H54 (cell line): ENCODE measurements at regions not wholly inside any gene's neighbourhood (a gene's known extent, or its start where the extent isn't known, plus 50 kb on each side); places are given as distances from the start of the nearest gene placed in this dataset.
A peak's percentile ranks its signal among the peaks of the same experiment; 100 is the strongest.

Source experiments
- DNase-seq: peaks from one replicate; pipeline ENCODE4 v3.0.0; 2011; ENCODE audit warnings: low spot score, mixed read lengths; ENCODE audit not compliant: insufficient read length
- FAIRE-seq: peaks from 3 replicates; lab custom pipeline; 2011; peaks lifted over from hg19 to GRCh38; lab: Jason Lieb, UNC
- POLR2A ChIP-seq: IDR thresholded peaks from 2 replicates; pipeline ENCODE4 v1.6.1; 2011; ENCODE audit warnings: low read depth, mild to moderate bottlenecking, low read length

DNA sequence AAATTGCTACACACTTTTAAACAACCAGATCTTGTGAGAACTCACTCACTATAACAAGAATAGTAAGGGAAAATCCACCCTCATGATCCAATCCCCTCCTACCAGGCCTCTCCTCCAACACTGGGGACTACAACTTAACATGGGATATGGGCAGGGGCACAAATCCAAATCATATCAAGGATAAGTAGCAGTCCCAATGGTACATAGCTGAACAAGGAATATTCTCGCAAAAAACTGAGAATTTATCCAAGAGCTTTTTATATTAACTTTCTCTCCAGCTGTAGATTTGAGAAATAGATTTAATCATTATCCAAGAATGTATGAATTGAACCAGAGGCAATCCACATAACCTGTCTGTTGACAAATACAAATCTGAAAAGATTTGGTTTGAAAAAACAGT lies 185.2 kb downstream of the TMTC3 start:
- no peak for TF ChIP-seq POLR2A
- DNase-seq (no peak), FAIRE-seq (no peak)

DNA sequence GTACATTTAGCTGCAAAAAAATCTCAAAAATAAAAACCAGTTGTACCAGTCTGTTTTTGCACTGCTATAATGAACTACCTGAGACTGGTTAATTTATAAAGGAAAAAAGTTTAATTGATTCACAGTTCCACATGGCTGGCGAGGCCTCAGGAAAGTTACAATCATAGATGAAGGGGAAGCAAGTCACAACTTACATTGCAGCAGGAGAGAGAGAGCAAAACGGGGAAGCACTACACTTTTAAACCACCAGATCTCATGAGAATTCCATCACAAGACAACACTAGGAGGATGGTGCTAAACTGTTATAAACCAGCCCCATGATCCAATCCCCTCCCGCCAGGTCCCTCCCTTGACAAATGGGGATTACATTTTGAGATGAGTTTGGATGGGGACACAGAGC lies 186.0 kb downstream of the TMTC3 start:
- no peak for DNase-seq
- no peak for FAIRE-seq
- TF ChIP-seq POLR2A: no peak

DNA sequence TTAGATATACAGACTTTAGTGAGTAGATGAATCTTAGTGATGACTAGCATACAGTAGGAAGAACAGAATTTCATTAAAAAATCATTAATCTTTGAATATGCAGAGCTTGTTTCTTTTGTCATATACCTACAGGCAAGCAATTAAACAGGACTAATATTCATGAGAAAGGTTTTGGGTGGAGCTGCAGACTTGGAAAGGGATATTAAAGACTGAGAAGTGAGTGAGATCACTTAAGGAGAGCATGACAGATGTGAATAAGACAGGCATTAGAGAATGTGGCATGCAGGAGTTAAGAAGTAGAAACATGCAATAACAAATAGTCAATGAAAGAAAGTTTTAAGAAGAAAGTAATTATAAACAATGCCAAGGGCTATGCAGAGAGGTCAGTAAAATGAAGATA lies 187.7 kb downstream of the TMTC3 start:
- DNase-seq (no peak), FAIRE-seq (no peak)
- TF ChIP-seq POLR2A: no peak

DNA sequence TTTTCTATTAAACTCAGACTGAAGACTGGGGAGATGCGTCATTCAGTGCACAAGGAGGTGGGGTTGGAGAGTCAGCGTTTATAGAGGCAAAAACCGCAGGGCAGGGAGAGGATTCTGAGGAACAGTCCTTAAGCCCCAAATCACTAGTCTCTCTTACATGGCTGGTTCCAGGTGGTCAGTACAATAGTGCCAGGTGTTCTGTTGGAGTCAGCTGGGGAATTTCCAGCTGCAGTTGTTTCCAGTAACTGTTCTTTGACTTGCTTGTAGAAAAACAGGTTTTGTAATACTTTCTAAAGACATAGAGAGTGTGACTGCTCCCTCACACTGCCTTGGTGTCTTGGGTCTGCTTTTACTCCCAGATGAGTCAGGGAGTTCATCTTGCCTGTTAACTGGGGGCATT lies 192.2 kb downstream of the TMTC3 start:
- no peak for TF ChIP-seq POLR2A
- no peak for DNase-seq
- FAIRE-seq: peak; percentile 96

DNA sequence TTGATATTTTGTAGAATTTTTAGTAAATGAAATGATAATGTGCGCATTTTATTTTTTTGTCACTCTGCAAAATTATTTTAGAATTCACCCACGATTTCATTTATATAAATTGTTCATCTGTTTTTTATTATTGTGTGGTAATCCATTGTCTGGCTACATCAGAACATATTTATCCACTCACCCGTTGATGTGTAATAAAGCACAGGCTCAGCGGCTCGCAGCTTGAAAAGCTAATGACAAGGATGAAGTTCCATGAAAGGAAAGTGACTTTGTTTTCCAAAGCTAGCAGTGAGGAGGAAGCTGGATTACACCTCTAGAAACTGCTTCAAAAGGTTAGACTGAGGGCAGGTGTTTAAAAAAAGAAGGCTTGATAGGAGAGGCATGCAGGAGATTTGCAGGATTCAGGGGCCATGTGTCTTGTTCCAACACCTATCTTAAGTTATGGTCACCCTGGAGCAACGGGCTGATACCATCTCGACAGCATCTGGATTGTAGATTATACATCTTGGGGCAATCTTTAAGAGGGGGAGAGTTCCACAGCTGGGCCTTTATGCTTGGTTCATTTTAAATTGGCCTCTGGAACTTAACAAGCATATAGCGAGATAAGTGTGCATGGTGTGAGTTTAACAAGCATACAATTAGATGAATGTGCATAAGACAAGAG lies 194.1 kb downstream of the TMTC3 start:
- FAIRE-seq (no peak), DNase-seq (no peak)
- TF ChIP-seq POLR2A: no peak

DNA sequence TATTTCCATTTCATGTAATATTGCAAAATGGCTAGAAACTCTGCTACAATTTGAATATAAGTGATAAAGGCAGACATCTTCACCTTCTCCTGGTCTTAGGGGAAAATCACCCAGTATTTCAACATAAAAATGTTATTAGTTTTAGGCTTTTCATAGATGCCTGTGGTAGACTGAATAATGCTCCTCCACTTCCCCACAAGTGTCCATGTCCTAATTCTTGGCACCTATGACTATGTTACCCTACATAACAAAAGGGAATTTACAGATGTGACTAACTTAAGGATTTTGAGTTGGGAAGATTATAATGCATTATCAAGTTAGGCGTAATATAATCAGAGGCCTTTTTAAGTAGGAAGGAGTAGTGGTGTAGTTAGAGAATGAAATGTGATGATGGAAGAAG lies 196.4 kb downstream of the TMTC3 start:
- FAIRE-seq (no peak), DNase-seq (no peak)
- TF ChIP-seq POLR2A: no peak

DNA sequence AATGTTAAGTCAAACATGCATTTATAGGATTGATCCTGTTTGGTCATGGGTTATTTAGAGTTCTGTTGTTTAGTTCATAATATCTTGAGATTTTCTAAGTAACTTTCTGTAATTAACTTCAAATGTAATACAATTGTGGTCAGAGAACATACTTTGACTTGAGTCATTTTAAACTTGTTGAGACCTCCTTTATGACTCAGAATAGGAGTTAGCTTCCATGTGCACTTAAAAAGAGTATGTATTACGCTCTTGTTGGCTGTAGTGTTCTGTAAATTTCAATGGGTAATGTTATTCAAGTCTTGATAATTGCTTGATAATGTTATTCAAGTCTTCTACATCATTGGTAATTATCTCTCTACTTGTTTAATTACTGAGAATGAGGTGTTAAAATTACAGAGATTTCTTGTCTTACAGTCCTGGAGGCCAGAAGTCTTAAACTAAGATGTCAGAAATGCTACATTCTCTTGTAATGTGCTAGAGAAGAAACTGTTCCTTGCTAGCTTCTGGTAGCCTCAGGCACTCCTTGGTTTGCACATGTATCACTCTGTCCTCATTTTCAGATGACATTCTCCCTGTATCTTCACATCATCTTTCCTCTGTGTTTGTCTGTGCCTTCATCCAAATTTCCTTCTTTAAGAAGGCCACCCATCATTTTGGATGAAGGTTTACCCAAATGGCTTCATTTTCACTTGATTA lies 197.3 kb downstream of the TMTC3 start:
- DNase-seq (no peak), FAIRE-seq (peak; percentile 87)
- no peak for TF ChIP-seq POLR2A

DNA sequence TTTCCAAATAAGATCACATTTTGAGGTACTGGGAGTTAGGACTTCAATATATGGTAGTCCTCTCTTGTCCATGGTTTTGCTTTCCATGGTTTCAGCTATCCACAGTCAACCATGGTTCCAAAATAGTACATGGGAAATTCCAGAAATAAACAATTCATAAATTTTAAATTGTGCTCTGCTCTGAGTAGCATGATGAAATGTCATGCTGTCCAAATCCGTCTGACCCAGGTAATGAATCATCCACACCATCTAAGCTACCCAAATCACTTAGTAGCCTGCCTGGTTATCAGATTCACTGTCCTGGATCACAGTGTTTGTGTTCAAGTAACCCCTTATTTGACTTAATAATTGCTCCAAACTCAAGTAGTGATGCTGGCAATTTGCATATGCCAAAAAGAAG lies 197.9 kb downstream of the TMTC3 start:
- TF ChIP-seq POLR2A: no peak
- DNase-seq (no peak), FAIRE-seq (no peak)

DNA sequence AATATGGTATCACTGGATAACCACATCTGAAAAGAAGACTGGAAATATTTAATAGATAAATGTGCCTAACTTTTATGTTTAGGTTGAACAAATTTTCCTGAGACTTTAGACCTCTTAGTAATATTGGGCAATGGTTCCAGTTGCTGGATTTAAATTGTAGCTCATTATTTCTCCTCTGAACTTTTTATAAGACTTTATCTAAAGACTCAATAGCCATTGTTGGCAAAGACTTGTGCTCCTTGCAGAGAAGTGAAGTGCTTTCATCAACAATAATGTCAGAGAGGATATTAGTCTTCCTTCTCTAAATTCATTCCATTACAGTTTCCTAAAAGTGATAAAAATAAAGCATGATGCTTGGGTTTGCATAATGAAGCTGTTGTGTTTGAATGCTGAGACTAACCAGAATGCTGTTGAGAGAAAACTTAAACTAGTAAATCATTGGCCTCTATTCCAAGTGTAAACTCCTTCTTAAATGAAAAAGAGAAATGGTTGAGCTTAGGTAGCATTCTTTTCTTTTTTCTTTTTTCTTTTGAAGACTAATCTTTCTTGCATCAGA lies 200.2 kb downstream of the TMTC3 start:
- FAIRE-seq: no peak
- DNase-seq: no peak

DNA sequence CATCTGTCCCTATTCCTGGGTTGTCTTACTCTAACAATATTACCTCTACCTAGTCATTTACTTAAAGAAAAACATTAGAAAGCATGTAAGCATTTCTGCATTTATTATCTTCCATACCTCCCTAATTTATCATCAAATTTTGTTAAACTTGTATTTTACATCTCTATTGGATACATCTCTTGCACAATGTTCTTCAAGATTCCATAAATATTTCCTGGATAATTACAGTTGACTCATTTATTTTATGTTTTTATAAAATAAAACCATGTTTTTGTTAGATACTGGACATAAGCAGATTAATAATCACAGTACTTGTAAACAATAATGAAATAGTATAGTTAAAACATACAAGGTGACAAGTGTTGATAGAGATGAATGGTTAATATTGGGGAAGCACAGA lies 209.0 kb downstream of the TMTC3 start:
- FAIRE-seq: no peak
- TF ChIP-seq POLR2A: no peak

More for the DNA sequence above, 200.2 kb downstream of the TMTC3 start:
- TF ChIP-seq POLR2A: no peak

DNA sequence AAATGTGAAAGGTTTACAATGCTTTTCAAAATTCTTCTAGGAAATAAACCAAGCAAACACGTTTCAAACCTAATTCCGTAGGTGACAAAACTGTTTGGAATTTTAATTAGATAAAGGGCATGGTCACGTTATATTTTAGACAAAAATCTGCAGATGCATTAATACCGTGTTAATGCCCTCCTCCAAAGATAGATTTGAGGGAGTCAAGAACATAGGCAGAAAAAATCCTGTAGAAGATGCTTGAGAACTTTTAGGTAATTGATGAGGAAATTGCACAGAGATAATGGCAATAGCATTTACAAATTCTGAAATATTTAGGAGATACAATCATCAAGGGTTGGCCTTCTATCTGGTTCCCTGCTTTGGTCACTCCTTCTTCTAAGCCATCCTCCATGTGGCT lies 212.6 kb downstream of the TMTC3 start:
- no peak for DNase-seq
- no peak for TF ChIP-seq POLR2A
- FAIRE-seq: no peak

More for the DNA sequence above, 209.0 kb downstream of the TMTC3 start:
- no peak for DNase-seq

DNA sequence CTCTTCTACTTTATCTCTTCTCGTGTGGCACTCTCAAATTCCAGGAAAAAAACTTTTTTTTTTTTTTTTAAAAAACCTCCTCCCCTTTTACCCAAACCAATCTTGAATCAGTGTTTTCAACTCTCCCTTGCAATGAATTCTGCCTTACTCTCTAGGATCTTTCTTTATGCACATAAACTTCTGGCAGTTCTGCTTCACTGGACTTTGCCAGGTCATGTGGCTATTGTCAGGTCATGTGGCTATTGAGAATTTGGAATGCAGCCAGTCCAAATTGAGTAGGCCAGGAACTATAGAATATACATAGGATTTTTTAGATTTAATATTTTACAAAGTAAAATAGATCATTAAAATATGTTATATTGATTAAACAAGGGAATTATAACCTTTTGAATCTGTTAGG lies 218.2 kb downstream of the TMTC3 start:
- DNase-seq (no peak), FAIRE-seq (no peak)
- TF ChIP-seq POLR2A: no peak

DNA sequence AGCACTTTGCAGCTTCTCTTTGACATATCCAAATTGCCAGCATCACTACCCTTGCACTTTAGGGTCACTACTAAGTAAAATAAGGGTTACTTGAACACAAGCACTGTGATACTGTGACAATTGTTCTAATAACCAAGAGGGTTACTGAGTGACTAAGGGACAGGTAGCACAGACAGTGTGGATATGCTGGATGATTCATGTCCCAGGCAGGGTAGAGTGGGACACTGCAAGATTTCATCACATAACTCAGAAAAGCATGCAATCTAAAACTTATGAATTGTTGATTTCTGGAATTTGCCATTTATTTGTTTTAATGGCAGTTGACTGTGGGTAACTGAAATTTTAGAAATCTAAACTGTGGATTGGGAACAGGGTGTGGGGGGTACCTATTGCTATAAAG lies 218.8 kb downstream of the KITLG start:
- no peak for TF ChIP-seq POLR2A
- peak; percentile 20 for FAIRE-seq
- no peak for DNase-seq

DNA sequence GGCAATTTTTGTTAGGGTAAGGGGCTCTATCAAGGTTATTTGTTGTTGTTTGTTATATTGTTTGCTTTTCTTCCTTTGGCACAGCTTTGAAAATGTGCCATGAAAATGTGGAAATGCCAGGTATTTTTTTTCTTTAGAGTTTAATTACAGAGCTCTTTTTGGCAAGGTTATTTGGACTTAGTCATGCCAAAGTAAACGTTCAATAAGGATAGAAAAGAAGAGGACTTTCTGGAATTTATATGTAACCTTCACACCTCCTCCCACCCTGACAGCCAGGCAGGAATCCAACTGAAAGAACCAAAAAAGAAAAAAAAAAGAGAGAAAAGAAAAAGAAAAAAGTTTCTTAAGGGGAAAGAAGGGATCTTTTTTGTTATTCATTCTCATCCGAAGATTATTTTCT lies 217.8 kb downstream of the KITLG start:
- TF ChIP-seq POLR2A: no peak
- no peak for DNase-seq
- no peak for FAIRE-seq

DNA sequence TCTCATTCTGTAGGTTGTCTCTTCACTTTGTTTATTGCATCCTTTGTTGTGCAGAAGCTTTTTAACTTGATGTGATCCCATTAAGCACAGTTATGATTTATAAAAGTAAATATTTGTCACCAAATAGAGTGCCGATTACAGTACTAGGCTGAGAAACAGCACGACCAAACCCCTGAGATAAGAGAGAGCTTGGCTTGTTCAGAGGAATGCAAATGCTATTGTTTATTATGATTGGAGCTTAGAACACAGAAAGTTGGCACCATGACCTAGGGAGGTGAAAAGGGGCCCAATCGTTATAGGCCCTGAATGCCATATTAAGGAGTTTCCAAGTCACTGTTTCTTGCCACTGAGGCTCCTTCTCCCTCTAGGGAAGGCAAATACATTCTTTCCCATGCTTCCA lies 214.9 kb downstream of the KITLG start:
- no peak for TF ChIP-seq POLR2A
- DNase-seq (no peak), FAIRE-seq (no peak)

DNA sequence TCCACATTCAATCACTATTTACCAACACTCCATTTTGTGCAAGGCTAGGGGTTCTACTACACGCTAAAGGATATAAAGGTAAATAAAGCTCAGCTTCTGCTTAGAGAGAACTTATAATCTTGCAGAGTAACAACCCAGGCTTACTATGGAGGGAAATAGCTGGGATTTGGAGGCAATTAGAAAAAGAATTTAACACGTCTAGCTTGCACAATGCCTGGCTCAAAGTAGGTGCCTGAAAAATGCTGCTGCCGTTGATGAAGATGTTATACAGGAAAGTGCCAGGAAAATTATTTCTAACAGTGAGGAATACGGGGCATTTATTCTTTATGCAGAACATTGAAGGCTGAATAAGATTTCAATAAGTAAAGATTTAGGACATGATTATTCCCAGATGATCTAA lies 214.2 kb downstream of the KITLG start:
- FAIRE-seq (no peak), DNase-seq (no peak)
- no peak for TF ChIP-seq POLR2A
